ENCODE measurements at regions not wholly inside any gene's neighbourhood (a gene's known extent, or its start where the extent isn't known, plus 50 kb on each side); places are given as distances from the start of the nearest gene placed in this dataset.

DNA sequence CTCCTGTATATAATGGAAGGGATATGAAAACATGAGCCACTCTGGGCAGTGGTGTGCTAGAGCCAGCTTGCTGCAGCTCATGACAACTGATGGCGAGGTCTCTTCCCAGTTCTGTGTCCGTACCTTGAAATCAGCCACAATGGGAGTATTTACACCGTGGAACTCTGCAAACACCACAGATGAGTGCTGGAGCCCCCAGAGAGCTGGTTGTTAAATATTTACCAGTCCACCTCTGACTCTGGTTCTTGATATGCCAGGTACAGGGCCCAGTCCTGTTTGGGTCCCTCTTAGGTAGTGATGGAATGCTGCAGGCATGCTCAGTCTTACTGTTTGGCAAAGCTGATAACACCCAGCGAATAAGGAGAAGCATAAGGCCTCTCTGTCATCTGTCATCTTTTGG is 116.1 kb upstream of the GLI2 start:
- TF ChIP-seq FOXP2 (optimal IDR thresholded peaks at IDR 0.05; ENCODE audit: borderline replicate concordance, extremely low read depth, extremely low read length, insufficient read depth) = no peak
- no peak for TF ChIP-seq POLR2AphosphoS5 (IDR thresholded peaks at IDR 0.05; ENCODE audit: low read depth, low read length)
- TF ChIP-seq SIN3A (IDR thresholded peaks at IDR 0.05; ENCODE audit: borderline replicate concordance, insufficient read depth, low read length) = no peak
- TF ChIP-seq, protein P1, sequence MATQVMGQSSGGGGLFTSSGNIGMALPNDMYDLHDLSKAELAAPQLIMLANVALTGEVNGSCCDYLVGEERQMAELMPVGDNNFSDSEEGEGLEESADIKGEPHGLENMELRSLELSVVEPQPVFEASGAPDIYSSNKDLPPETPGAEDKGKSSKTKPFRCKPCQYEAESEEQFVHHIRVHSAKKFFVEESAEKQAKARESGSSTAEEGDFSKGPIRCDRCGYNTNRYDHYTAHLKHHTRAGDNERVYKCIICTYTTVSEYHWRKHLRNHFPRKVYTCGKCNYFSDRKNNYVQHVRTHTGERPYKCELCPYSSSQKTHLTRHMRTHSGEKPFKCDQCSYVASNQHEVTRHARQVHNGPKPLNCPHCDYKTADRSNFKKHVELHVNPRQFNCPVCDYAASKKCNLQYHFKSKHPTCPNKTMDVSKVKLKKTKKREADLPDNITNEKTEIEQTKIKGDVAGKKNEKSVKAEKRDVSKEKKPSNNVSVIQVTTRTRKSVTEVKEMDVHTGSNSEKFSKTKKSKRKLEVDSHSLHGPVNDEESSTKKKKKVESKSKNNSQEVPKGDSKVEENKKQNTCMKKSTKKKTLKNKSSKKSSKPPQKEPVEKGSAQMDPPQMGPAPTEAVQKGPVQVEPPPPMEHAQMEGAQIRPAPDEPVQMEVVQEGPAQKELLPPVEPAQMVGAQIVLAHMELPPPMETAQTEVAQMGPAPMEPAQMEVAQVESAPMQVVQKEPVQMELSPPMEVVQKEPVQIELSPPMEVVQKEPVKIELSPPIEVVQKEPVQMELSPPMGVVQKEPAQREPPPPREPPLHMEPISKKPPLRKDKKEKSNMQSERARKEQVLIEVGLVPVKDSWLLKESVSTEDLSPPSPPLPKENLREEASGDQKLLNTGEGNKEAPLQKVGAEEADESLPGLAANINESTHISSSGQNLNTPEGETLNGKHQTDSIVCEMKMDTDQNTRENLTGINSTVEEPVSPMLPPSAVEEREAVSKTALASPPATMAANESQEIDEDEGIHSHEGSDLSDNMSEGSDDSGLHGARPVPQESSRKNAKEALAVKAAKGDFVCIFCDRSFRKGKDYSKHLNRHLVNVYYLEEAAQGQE (IDR thresholded peaks at IDR 0.05; ENCODE audit: insufficient read depth in 1 of 2, low read depth in 2 of 2, low read length in 2 of 2) = no peak

Measured in PFSK-1 (cell line).